ENCODE measurements at regions not wholly inside any gene's neighbourhood (a gene's known extent, or its start where the extent isn't known, plus 50 kb on each side); places are given as distances from the start of the nearest gene placed in this dataset.

GRCh38 chr2:4098137-4098536, 394.8 kb downstream of the DCDC2C start:
- TF ChIP-seq CTCF (IDR thresholded peaks at IDR 0.05; ENCODE audit: insufficient read depth, low read length, poor library complexity, severe bottlenecking): no peak
- no peak for TF ChIP-seq EZH2phosphoT487 (conservative IDR thresholded peaks at IDR 0.05; ENCODE audit: low read length)
